Right lobe of liver (tissue), 6 donors: ENCODE measurements at regions not wholly inside any gene's neighbourhood (a gene's known extent, or its start where the extent isn't known, plus 50 kb on each side); places are given as distances from the start of the nearest gene placed in this dataset.

Experiments used
- ATAC-seq, 4 donors: fragments of 200-7000 bp; cut with Tn5 transposase; one replicate each; pipeline ENCODE4 v1.9.1; 2020; ENCODE audit warnings: mild to moderate bottlenecking in 4 of 4, moderate library complexity in 4 of 4
- DNase-seq, 3 donors: peaks; one replicate each; pipeline ENCODE4 v3.0.0-alpha.2; 2020
- H3K27ac ChIP-seq, 3 donors: fragments of 200-600 bp; one replicate each; pipeline ENCODE4 v1.8.0; 2022
- H3K27me3 ChIP-seq, 2 donors: fragments of 200-600 bp; one replicate each; pipeline ENCODE4 v1.8.0; 2022
- H3K36me3 ChIP-seq, 4 donors: fragments of 200-600 bp; sonication (generic) in 1 of 4; one replicate each; pipeline versions ENCODE4 v1.5.1 to v1.8.0; 2017 to 2022; ENCODE audit warnings: control low read depth in 1 of 4
- H3K4me1 ChIP-seq, 4 donors: fragments of 200-600 bp; sonication (generic) in 1 of 4; one replicate each; pipeline versions ENCODE4 v1.5.1 to v1.8.0; 2017 to 2022; ENCODE audit warnings: control low read depth in 1 of 4
- H3K4me3 ChIP-seq, 3 donors: fragments of 200-600 bp; one replicate each; pipeline ENCODE4 v1.8.0; 2022
- H3K9me3 ChIP-seq, 4 donors: fragments of 200-600 bp; sonication (generic) in 1 of 4; one replicate each; pipeline versions ENCODE4 v1.5.1 to v1.8.0; 2017 to 2022; ENCODE audit warnings: control low read depth in 1 of 4
- CTCF ChIP-seq, 4 donors: fragments of 200-600 bp in 3 of 4; fragments of 450-650 bp in 1 of 4; IDR thresholded peaks; one replicate each; pipeline versions ENCODE4 v1.5.1 to v1.8.0; 2016 to 2022; ENCODE audit warnings: antibody characterized with exemption in 4 of 4, mild to moderate bottlenecking in 2 of 4
- POLR2A ChIP-seq: fragments of 450-650 bp; IDR thresholded peaks from one replicate; pipeline ENCODE4 v1.6.1; 2017; ENCODE audit warnings: antibody characterized with exemption, mild to moderate bottlenecking
- WGBS: methylation state at CpG from one replicate; pipeline ENCODE4 v1.1.6; 2018; ENCODE audit warnings: low coverage, low lambda C conversion rate; ENCODE audit not compliant: insufficient coverage; ENCODE audit errors: missing lambda C conversion rate; 5-methylcytosine and 5-hydroxymethylcytosine counted together
- intact Hi-C, 2 donors: fragments of 100-400 bp; cut with DNase I; formaldehyde crosslinking; loops; one replicate each; pipeline versions ENCODE4 v1.11.2 to v1.14.1; 2022
- donor health status: DM: no; HTN: yes; CAD: no.
- donor health status: DM: no; HTN: no; CAD: no.
- donor health status: DM: no; HTN: no; CAD: no.
- donor health status: DM: no; HTN: yes; CAD: no.
- donor health status: DM: no; HTN: yes; CAD: no.

GRCh38 chr6:6823030-6823429 is 234.5 kb downstream of the LY86 start:
- DNase-seq (no peak), ATAC-seq (no peak)
- no peak overlapping the region for H3K4me3 ChIP-seq
- H3K36me3 ChIP-seq = no peaks in the 10 kb centered on the region
- no peaks in the 10 kb centered on the region for H3K27me3 ChIP-seq
- no peak for TF ChIP-seq CTCF (IDR thresholded peaks at IDR 0.05)
- no peak for TF ChIP-seq POLR2A
- peak overlapping the region; percentile 46 to 67 (median 67) for H3K27ac ChIP-seq
- 78% methylated on average over 6 of the region's 6 CpGs for WGBS
- intact Hi-C loops = no loop called here
- peaks cover 0 to 14% (median 3%) of the 10 kb centered on the region in 4 donors for H3K4me1 ChIP-seq
- no peaks in the 10 kb centered on the region for H3K9me3 ChIP-seq

GRCh38 chr6:6823568-6824224 is 235.2 kb downstream of the LY86 start:
- peaks cover 0 to 14% (median 3%) of the 10 kb centered on the region in 4 donors for H3K4me1 ChIP-seq
- DNase-seq (peak; percentile 72 to 85 (median 79)), ATAC-seq (peak; percentile 77 to 92 (median 84))
- H3K27ac ChIP-seq = peak overlapping the region; percentile 46 to 67 (median 67)
- TF ChIP-seq CTCF (IDR thresholded peaks at IDR 0.05) = no peak
- TF ChIP-seq POLR2A = no peak
- intact Hi-C loops = no loop called here
- no peaks in the 10 kb centered on the region for H3K27me3 ChIP-seq
- no peak overlapping the region for H3K4me3 ChIP-seq
- H3K9me3 ChIP-seq = no peaks in the 10 kb centered on the region
- no peaks in the 10 kb centered on the region for H3K36me3 ChIP-seq
- 37% methylated on average over 3 of the region's 5 CpGs for WGBS

- TF ChIP-seq POLR2A (no peak), CTCF (IDR thresholded peaks at IDR 0.05) (no peak)
- intact Hi-C loops = no loop called here
- H3K4me1 ChIP-seq = peaks cover 0 to 14% (median 3%) of the 10 kb centered on the region in 4 donors
- H3K27ac ChIP-seq = peak overlapping the region; percentile 22 to 67 (median 46)
- no peaks in the 10 kb centered on the region for H3K9me3 ChIP-seq
- 100% methylated on average over 1 of the region's 6 CpGs for WGBS
- no peak overlapping the region for H3K4me3 ChIP-seq
- no peaks in the 10 kb centered on the region for H3K36me3 ChIP-seq
- ATAC-seq (peak in 3 of 4 donors; percentile 14 to 18 (median 15)), DNase-seq (no peak)
- H3K27me3 ChIP-seq = no peaks in the 10 kb centered on the region
These were observed 235.9 kb downstream of the LY86 start for GRCh38 chr6:6824381-6824780.

GRCh38 chr6:6825193-6825784 is 236.8 kb downstream of the LY86 start:
- Histone ChIP-seq H3K27me3 (no peaks in the 10 kb centered on the region), H3K4me1 (peaks cover 0 to 14% (median 3%) of the 10 kb centered on the region in 4 donors), H3K4me3 (no peak overlapping the region), H3K36me3 (no peaks in the 10 kb centered on the region), H3K9me3 (no peaks in the 10 kb centered on the region), H3K27ac (no peak overlapping the region)
- ATAC-seq (peak in 1 of 4 donors; percentile 72), DNase-seq (peak in 1 of 3 donors; percentile 59)
- TF ChIP-seq CTCF (IDR thresholded peaks at IDR 0.05) (no peak), POLR2A (no peak)
- intact Hi-C loops = no loop called here
- 86% methylated on average over 4 of the region's 11 CpGs for WGBS
